SU-DHL-6 (cell line): ENCODE measurements at regions not wholly inside any gene's neighbourhood (a gene's known extent, or its start where the extent isn't known, plus 50 kb on each side); places are given as distances from the start of the nearest gene placed in this dataset.

Experiments used
- H2AFZ ChIP-seq: fragments of 200-600 bp; sonication (generic); 2 replicates; pipeline ENCODE4 v1.6.1; 2014; ENCODE audit warnings: low read depth, mild to moderate bottlenecking, moderate library complexity, mixed read lengths, antibody characterized with exemption, low read length; ENCODE audit not compliant: severe bottlenecking
- H3F3A ChIP-seq: fragments of 200-600 bp; shearing (Covaris generic); 2 replicates; pipeline ENCODE4 v1.6.0; 2016; ENCODE audit warnings: antibody characterized with exemption, mild to moderate bottlenecking; ENCODE audit not compliant: insufficient read depth
- H3K27ac ChIP-seq: fragments of 200-600 bp; sonication (generic); 2 replicates; pipeline ENCODE4 v1.5.1; 2016; ENCODE audit warnings: low read depth, mild to moderate bottlenecking, low read length, moderate library complexity, mixed read lengths
- H3K27me3 ChIP-seq: fragments of 200-600 bp; sonication (generic), shearing (Covaris generic); 2 replicates; pipeline ENCODE4 v1.6.0; 2014; ENCODE audit warnings: mild to moderate bottlenecking, low read length
- H3K36me3 ChIP-seq: fragments of 200-600 bp; sonication (generic); 2 replicates; pipeline ENCODE4 v1.6.1; 2014; ENCODE audit warnings: mild to moderate bottlenecking, low read length, mixed read lengths
- H3K4me2 ChIP-seq: fragments of 300-600, 200-600 bp; shearing (Covaris generic), sonication (generic); 2 replicates; pipeline ENCODE4 v1.6.0; 2014; ENCODE audit warnings: low read length, low read depth, mild to moderate bottlenecking; ENCODE audit not compliant: poor library complexity, severe bottlenecking
- H3K4me3 ChIP-seq: fragments of 200-600 bp; sonication (generic); 2 replicates; pipeline ENCODE4 v1.5.1; 2014; ENCODE audit warnings: antibody characterized with exemption, low read length, mild to moderate bottlenecking, mixed read lengths; ENCODE audit not compliant: insufficient read depth, poor library complexity, severe bottlenecking
- H3K79me2 ChIP-seq: fragments of 200-600 bp; sonication (generic); 2 replicates; pipeline ENCODE4 v1.6.1; 2014; ENCODE audit warnings: mild to moderate bottlenecking, low read length, moderate library complexity; ENCODE audit not compliant: insufficient read depth
- H3K9ac ChIP-seq: fragments of 200-600 bp; sonication (generic); 2 replicates; pipeline ENCODE4 v1.7.0; 2014; ENCODE audit warnings: mild to moderate bottlenecking, low read length
- H3K9me2 ChIP-seq: fragments of 200-600 bp; sonication (generic); replicated peaks from 2 replicates; pipeline ENCODE4 v1.6.1; 2014; ENCODE audit warnings: low read length; ENCODE audit not compliant: insufficient read depth
- H3K9me3 ChIP-seq: fragments of 200-600 bp; sonication (generic); 2 replicates; pipeline ENCODE4 v1.6.1; 2014; ENCODE audit warnings: low read length, mixed read lengths; ENCODE audit not compliant: insufficient read depth
- H4K20me1 ChIP-seq: fragments of 200-600 bp; sonication (generic); 2 replicates; pipeline ENCODE4 v1.6.1; 2014; ENCODE audit warnings: low read depth, mild to moderate bottlenecking, antibody characterized with exemption, low read length, moderate library complexity, mixed read lengths
- CTCF ChIP-seq: fragments of 200-600 bp; sonication (generic); IDR thresholded peaks from one replicate; pipeline ENCODE4 v1.5.1; 2017; ENCODE audit warnings: antibody characterized with exemption, mild to moderate bottlenecking, low read length, moderate library complexity; ENCODE audit not compliant: insufficient read depth, poor library complexity, severe bottlenecking
- EZH2phosphoT487 ChIP-seq: fragments of 200-600 bp; sonication (generic), shearing (Covaris generic); conservative IDR thresholded peaks from 2 replicates; pipeline ENCODE4 v1.6.1; 2018; ENCODE audit warnings: mild to moderate bottlenecking, antibody characterized with exemption, low read length, moderate library complexity, mixed read lengths

- no peak overlapping the region for H2AFZ ChIP-seq
- H3K9ac ChIP-seq, result no peak overlapping the region
- H3K4me3 ChIP-seq, result no peak overlapping the region
- no peaks in the 10 kb centered on the region for H3K36me3 ChIP-seq
- no peaks in the 10 kb centered on the region for H3K79me2 ChIP-seq
- H4K20me1 ChIP-seq, result no peaks in the 10 kb centered on the region
- no peaks in the 10 kb centered on the region for H3K9me3 ChIP-seq
- no peaks in the 10 kb centered on the region for H3K9me2 ChIP-seq
- TF ChIP-seq EZH2phosphoT487 (no peak), CTCF (no peak)
- no peaks in the 10 kb centered on the region for H3F3A ChIP-seq
- H3K27ac ChIP-seq, result no peak overlapping the region
- no peak overlapping the region for H3K4me2 ChIP-seq
- H3K27me3 ChIP-seq, result no peaks in the 10 kb centered on the region
These were observed 272.6 kb upstream of the DSEL start for GRCh38 chr18:67789165-67789545.

- no peak overlapping the region for H2AFZ ChIP-seq
- TF ChIP-seq CTCF, result no peak
- no peak overlapping the region for H3K4me2 ChIP-seq
- no peaks in the 10 kb centered on the region for H3K9me2 ChIP-seq
- H3K4me3 ChIP-seq, result no peak overlapping the region
- H3K27me3 ChIP-seq, result no peaks in the 10 kb centered on the region
- H3K9ac ChIP-seq, result no peak overlapping the region
- no peaks in the 10 kb centered on the region for H4K20me1 ChIP-seq
- H3K9me3 ChIP-seq, result no peaks in the 10 kb centered on the region
- no peaks in the 10 kb centered on the region for H3F3A ChIP-seq
- no peak overlapping the region for H3K27ac ChIP-seq
- no peaks in the 10 kb centered on the region for H3K79me2 ChIP-seq
- H3K36me3 ChIP-seq, result no peaks in the 10 kb centered on the region
These were observed 272.0 kb upstream of the DSEL start for GRCh38 chr18:67788310-67789164.

GRCh38 chr18:67783196-67783946, 266.9 kb upstream of the DSEL start:
- H3K27me3 ChIP-seq, result no peaks in the 10 kb centered on the region
- H3K4me3 ChIP-seq, result no peak overlapping the region
- H3K9me2 ChIP-seq, result no peaks in the 10 kb centered on the region
- H3K4me2 ChIP-seq, result no peak overlapping the region
- no peak overlapping the region for H3K27ac ChIP-seq
- no peaks in the 10 kb centered on the region for H3F3A ChIP-seq
- no peaks in the 10 kb centered on the region for H3K9me3 ChIP-seq
- no peaks in the 10 kb centered on the region for H3K36me3 ChIP-seq
- TF ChIP-seq CTCF (no peak), EZH2phosphoT487 (no peak)
- H2AFZ ChIP-seq, result no peak overlapping the region
- H3K79me2 ChIP-seq, result no peaks in the 10 kb centered on the region
- H4K20me1 ChIP-seq, result no peaks in the 10 kb centered on the region
- no peak overlapping the region for H3K9ac ChIP-seq
